ENCODE measurements at regions not wholly inside any gene's neighbourhood (a gene's known extent, or its start where the extent isn't known, plus 50 kb on each side); places are given as distances from the start of the nearest gene placed in this dataset.
"Not testable (repeated sequence)": the region's sequence is repeated elsewhere in the genome, so short reads cannot be mapped to it uniquely, and the experiment has no call there.

DNA sequence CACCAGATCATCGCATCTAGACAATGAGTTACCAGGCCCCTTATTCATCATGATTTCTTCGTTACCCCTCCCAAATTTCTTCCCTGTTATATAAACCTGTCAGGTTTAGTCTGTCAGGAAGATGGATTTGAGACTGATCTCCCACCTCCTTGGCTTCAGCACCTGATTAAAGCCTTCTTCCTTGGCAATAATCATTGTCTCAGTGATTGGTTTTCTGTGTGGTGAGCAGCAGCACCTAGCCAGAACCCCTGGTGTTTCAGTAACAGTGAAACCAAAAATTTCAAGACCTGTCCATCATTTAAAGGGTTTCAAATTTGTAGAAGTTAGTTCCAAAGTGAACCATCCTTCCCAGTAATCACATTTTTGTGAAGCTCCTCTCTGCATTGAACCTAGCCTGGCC, 209.8 kb upstream of the GJE1 start:
- Histone ChIP-seq H3K4me2 (ENCODE audit: insufficient read depth, low read length) (no peak overlapping the region), H3K36me3 (ENCODE audit: insufficient read depth, low read length) (no peaks in the 10 kb centered on the region), H2AFZ (ENCODE audit: low read length) (no peak overlapping the region), H3K9me3 (ENCODE audit: low read depth, low read length) (no peaks in the 10 kb centered on the region), H3K27me3 (ENCODE audit: insufficient read depth, low read length) (no peaks in the 10 kb centered on the region), H4K20me1 (ENCODE audit: insufficient read depth, low read length) (no peaks in the 10 kb centered on the region), H3K4me1 (ENCODE audit: insufficient read depth, low read length) (no peaks in the 10 kb centered on the region), H3K4me3 (ENCODE audit: insufficient read depth, low read length) (no peak overlapping the region), H3K27ac (ENCODE audit: low read depth, low read length) (no peak overlapping the region), H3K79me2 (ENCODE audit: insufficient read depth, low read length) (no peaks in the 10 kb centered on the region)
- DNase-seq (ENCODE audit: insufficient read length, low spot score, missing footprints) = no peak
- TF ChIP-seq, protein P1, sequence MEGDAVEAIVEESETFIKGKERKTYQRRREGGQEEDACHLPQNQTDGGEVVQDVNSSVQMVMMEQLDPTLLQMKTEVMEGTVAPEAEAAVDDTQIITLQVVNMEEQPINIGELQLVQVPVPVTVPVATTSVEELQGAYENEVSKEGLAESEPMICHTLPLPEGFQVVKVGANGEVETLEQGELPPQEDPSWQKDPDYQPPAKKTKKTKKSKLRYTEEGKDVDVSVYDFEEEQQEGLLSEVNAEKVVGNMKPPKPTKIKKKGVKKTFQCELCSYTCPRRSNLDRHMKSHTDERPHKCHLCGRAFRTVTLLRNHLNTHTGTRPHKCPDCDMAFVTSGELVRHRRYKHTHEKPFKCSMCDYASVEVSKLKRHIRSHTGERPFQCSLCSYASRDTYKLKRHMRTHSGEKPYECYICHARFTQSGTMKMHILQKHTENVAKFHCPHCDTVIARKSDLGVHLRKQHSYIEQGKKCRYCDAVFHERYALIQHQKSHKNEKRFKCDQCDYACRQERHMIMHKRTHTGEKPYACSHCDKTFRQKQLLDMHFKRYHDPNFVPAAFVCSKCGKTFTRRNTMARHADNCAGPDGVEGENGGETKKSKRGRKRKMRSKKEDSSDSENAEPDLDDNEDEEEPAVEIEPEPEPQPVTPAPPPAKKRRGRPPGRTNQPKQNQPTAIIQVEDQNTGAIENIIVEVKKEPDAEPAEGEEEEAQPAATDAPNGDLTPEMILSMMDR (IDR thresholded peaks at IDR 0.05; ENCODE audit: extremely low read depth, low read depth, low read length) = no peak

- H3K4me2 ChIP-seq (ENCODE audit: insufficient read depth, low read length); H2AFZ ChIP-seq (ENCODE audit: low read length); H3K79me2 ChIP-seq (ENCODE audit: insufficient read depth, low read length); H4K20me1 ChIP-seq (ENCODE audit: insufficient read depth, low read length); DNase-seq (ENCODE audit: insufficient read length, low spot score, missing footprints); H3K36me3 ChIP-seq (ENCODE audit: insufficient read depth, low read length); H3K4me3 ChIP-seq (ENCODE audit: insufficient read depth, low read length); H3K9me3 ChIP-seq (ENCODE audit: low read depth, low read length); H3K27me3 ChIP-seq (ENCODE audit: insufficient read depth, low read length); H3K4me1 ChIP-seq (ENCODE audit: insufficient read depth, low read length); H3K27ac ChIP-seq (ENCODE audit: low read depth, low read length): not testable (repeated sequence)
Observed at GRCh38 chr6:141916682-141917505, 215.8 kb upstream of the GJE1 start.

DNA sequence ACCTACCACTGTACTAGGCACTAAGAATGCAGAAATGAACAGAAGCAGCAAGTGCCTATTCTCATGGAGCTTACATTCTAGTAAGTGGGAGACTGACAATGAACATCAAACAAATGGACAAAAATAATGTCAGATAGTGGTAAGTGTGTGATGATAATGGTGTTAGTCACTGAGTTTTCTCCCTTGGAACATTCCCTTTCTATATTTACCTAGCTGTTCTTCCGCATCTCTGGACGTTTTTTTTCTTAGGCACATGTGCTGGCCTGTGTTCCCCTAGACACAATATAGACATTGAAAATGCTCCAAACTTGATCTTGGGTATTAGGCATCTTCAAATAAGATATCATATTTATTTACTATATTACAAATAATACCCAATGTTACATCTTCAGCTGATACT, 218.1 kb upstream of the GJE1 start:
- TF ChIP-seq, protein P1 (IDR thresholded peaks at IDR 0.05; ENCODE audit: extremely low read depth, low read depth, low read length) = no peak

GRCh38 chr6:141906569-141907080, 226.1 kb upstream of the GJE1 start:
- Histone ChIP-seq H3K79me2 (ENCODE audit: insufficient read depth, low read length) (no peaks in the 10 kb centered on the region), H3K27ac (ENCODE audit: low read depth, low read length) (no peak overlapping the region), H3K36me3 (ENCODE audit: insufficient read depth, low read length) (no peaks in the 10 kb centered on the region)

More for the DNA sequence above, 218.1 kb upstream of the GJE1 start:
- DNase-seq (ENCODE audit: insufficient read length, low spot score, missing footprints) = no peak
- H3K27ac ChIP-seq (ENCODE audit: low read depth, low read length) = no peak overlapping the region
- no peaks in the 10 kb centered on the region for H3K36me3 ChIP-seq (ENCODE audit: insufficient read depth, low read length)
- H3K4me1 ChIP-seq (ENCODE audit: insufficient read depth, low read length) = no peaks in the 10 kb centered on the region
- H3K27me3 ChIP-seq (ENCODE audit: insufficient read depth, low read length) = no peaks in the 10 kb centered on the region
- no peaks in the 10 kb centered on the region for H3K9me3 ChIP-seq (ENCODE audit: low read depth, low read length)
- no peaks in the 10 kb centered on the region for H4K20me1 ChIP-seq (ENCODE audit: insufficient read depth, low read length)
- no peak overlapping the region for H3K4me2 ChIP-seq (ENCODE audit: insufficient read depth, low read length)
- no peaks in the 10 kb centered on the region for H3K79me2 ChIP-seq (ENCODE audit: insufficient read depth, low read length)
- no peak overlapping the region for H2AFZ ChIP-seq (ENCODE audit: low read length)
- H3K4me3 ChIP-seq (ENCODE audit: insufficient read depth, low read length) = no peak overlapping the region

More at GRCh38 chr6:141906569-141907080, 226.1 kb upstream of the GJE1 start:
- H3K27me3 ChIP-seq (ENCODE audit: insufficient read depth, low read length) = no peaks in the 10 kb centered on the region
- H3K4me1 ChIP-seq (ENCODE audit: insufficient read depth, low read length) = no peaks in the 10 kb centered on the region
- H3K4me3 ChIP-seq (ENCODE audit: insufficient read depth, low read length) = no peak overlapping the region
- TF ChIP-seq, protein P1 (IDR thresholded peaks at IDR 0.05; ENCODE audit: extremely low read depth, low read depth, low read length) = no peak
- no peaks in the 10 kb centered on the region for H3K9me3 ChIP-seq (ENCODE audit: low read depth, low read length)
- H3K4me2 ChIP-seq (ENCODE audit: insufficient read depth, low read length) = no peak overlapping the region
- no peak for DNase-seq (ENCODE audit: insufficient read length, low spot score, missing footprints)
- no peaks in the 10 kb centered on the region for H4K20me1 ChIP-seq (ENCODE audit: insufficient read depth, low read length)
- no peak overlapping the region for H2AFZ ChIP-seq (ENCODE audit: low read length)
